Testis (tissue), 2 donors: ENCODE measurements at regions not wholly inside any gene's neighbourhood (a gene's known extent, or its start where the extent isn't known, plus 50 kb on each side); places are given as distances from the start of the nearest gene placed in this dataset.

Experiments used
- POLR2A ChIP-seq: fragments of 450-650 bp; IDR thresholded peaks from one replicate; pipeline ENCODE4 v1.6.1; 2017; ENCODE audit warnings: antibody characterized with exemption, mild to moderate bottlenecking, moderate library complexity
- TF ChIP-seq, protein P1 (sequence below), 3 experiments: fragments of 450-650 bp in 2 of 3; fragments of 200-600 bp in 1 of 3; sonication (generic) in 1 of 3; IDR thresholded peaks; one replicate each; pipeline ENCODE4 v1.5.1; 2016 to 2019; ENCODE audit warnings: antibody characterized with exemption in 3 of 3, mild to moderate bottlenecking in 2 of 3, moderate library complexity in 1 of 3

DNA sequence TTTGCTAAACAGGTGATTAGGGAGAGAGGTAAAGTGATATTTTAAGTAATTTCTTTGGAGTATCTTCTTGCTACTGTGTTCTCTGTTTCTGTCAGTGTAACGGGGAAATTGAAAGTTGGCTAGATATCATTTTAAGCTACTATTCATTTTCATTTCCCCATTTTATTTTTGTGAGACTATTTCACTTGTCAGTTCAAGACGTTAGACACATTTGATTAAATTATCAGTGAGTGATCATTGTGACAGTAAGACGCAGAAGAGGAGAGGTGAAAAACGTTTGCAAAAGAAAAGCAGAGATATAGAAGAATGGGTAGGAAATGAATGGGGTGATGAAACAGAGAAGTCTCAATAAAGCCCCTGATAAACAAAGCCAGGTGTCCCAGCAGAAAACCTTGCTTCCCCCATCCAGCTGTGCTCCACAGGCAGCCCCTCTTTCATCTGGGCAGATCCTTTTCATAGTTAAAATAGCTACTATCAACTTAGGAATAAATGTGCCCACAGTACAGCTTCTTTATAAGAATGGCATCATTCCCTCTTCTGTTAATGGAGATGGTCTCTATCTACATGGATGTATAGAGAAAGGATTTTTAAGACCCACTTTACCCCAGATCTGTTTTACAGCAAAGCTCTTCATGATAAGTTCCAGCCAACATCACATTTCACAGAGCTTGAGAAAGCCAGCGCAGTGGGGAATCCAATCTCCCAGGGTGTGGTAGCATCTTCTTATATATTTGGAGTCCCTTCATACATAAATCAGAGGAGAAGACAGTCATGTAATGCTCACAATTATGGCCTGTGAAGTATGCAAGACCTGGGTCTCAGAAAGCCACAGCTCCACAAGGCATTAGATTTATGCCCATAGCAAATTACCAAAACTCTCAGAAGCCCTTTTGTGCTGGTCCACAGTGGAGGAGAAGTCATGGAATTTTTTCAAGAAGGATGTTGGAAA, 138.1 kb upstream of the ITGB1 start:
- TF ChIP-seq POLR2A = no peak
- TF ChIP-seq, protein P1, sequence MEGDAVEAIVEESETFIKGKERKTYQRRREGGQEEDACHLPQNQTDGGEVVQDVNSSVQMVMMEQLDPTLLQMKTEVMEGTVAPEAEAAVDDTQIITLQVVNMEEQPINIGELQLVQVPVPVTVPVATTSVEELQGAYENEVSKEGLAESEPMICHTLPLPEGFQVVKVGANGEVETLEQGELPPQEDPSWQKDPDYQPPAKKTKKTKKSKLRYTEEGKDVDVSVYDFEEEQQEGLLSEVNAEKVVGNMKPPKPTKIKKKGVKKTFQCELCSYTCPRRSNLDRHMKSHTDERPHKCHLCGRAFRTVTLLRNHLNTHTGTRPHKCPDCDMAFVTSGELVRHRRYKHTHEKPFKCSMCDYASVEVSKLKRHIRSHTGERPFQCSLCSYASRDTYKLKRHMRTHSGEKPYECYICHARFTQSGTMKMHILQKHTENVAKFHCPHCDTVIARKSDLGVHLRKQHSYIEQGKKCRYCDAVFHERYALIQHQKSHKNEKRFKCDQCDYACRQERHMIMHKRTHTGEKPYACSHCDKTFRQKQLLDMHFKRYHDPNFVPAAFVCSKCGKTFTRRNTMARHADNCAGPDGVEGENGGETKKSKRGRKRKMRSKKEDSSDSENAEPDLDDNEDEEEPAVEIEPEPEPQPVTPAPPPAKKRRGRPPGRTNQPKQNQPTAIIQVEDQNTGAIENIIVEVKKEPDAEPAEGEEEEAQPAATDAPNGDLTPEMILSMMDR (IDR thresholded peaks at IDR 0.05) = no peak
